ENCODE measurements at regions not wholly inside any gene's neighbourhood (a gene's known extent, or its start where the extent isn't known, plus 50 kb on each side); places are given as distances from the start of the nearest gene placed in this dataset.
"Not testable (repeated sequence)": the region's sequence is repeated elsewhere in the genome, so short reads cannot be mapped to it uniquely, and the experiment has no call there.

DNA sequence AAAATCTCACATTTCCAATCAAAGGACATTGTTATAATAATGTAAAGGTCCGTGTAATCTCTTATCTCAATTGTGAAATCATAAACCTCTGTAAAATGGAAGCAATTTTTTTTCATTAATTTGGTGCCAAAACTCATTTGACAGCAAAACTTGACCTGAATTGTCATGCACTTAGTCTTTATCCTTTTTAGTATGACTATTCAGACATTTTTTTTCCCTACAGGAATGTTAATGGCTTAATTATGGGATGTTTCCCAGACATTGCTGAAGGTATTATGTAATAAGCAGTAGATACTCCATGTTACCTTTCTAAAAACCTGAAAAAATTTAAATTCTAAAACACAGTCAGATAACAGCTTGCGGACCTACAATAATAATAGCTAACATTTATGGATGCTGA lies 228.9 kb downstream of the LHFPL1 start:
- Histone ChIP-seq H3K36me3 (ENCODE audit: control insufficient read depth in 4 of 4, insufficient read depth in 4 of 4, low read length in 4 of 4) (no peaks in the 10 kb centered on the region), H3K4me3 (no peak overlapping the region), H3K27ac (ENCODE audit: low read depth in 1 of 2, low read length in 1 of 2) (no peak overlapping the region), H3K9ac (ENCODE audit: insufficient read depth in 1 of 2, low read length in 2 of 2) (no peak overlapping the region), H3K4me1 (ENCODE audit: control insufficient read depth in 5 of 5, insufficient read depth in 5 of 5, low read length in 5 of 5) (no peaks in the 10 kb centered on the region), H3K27me3 (ENCODE audit: control insufficient read depth in 3 of 3, insufficient read depth in 3 of 3, low read length in 2 of 3) (peaks cover 0 to 17% (median 4%) of the 10 kb centered on the region in 3 donors), H3K9me3 (ENCODE audit: control insufficient read depth in 4 of 4, insufficient read depth in 3 of 4, low read length in 3 of 4) (no peaks in the 10 kb centered on the region)
- ATAC-seq (ENCODE audit: insufficient read depth, low FRiP score) (no peak), DNase-seq (no peak)
- WGBS, 2 donors: 72 to 87% methylated on average over 2 of the region's 2 CpGs
- TF ChIP-seq, protein P1, sequence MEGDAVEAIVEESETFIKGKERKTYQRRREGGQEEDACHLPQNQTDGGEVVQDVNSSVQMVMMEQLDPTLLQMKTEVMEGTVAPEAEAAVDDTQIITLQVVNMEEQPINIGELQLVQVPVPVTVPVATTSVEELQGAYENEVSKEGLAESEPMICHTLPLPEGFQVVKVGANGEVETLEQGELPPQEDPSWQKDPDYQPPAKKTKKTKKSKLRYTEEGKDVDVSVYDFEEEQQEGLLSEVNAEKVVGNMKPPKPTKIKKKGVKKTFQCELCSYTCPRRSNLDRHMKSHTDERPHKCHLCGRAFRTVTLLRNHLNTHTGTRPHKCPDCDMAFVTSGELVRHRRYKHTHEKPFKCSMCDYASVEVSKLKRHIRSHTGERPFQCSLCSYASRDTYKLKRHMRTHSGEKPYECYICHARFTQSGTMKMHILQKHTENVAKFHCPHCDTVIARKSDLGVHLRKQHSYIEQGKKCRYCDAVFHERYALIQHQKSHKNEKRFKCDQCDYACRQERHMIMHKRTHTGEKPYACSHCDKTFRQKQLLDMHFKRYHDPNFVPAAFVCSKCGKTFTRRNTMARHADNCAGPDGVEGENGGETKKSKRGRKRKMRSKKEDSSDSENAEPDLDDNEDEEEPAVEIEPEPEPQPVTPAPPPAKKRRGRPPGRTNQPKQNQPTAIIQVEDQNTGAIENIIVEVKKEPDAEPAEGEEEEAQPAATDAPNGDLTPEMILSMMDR (IDR thresholded peaks at IDR 0.05; ENCODE audit: control extremely low read depth, extremely low read depth): no peak

DNA sequence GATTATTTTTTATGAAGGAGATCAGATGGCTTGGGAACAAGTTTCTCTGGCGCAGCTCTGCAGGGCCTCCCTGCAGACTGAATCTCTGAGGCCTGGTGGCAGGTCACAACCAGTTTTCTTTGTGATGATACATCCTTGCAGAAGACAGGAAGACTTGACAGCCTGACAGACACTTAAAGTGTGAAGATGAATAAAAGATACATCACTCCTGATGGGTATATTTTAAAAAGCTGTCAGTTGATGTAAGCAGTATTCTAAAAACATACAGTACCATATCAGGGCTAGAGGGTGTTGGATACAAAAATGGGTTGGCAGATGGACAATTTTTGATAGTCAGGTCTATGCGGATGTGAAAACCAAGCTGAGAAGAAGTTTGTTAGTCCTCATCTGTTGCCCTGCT lies 239.5 kb downstream of the LHFPL1 start:
- TF ChIP-seq, protein P1 (IDR thresholded peaks at IDR 0.05; ENCODE audit: control extremely low read depth, extremely low read depth): no peak
- 88 to 89% methylated on average over 2 of the region's 2 CpGs for WGBS, 2 donors
- H3K4me3 ChIP-seq: no peak overlapping the region
- H3K9me3 ChIP-seq (ENCODE audit: control insufficient read depth in 4 of 4, insufficient read depth in 3 of 4, low read length in 3 of 4): peaks cover 0 to 3% (median 0%) of the 10 kb centered on the region in 4 donors
- DNase-seq: no peak
- H3K27me3 ChIP-seq (ENCODE audit: control insufficient read depth in 3 of 3, insufficient read depth in 3 of 3, low read length in 2 of 3): peaks cover 0 to 24% (median 0%) of the 10 kb centered on the region in 3 donors
- no peak for ATAC-seq (ENCODE audit: insufficient read depth, low FRiP score)
- no peaks in the 10 kb centered on the region for H3K4me1 ChIP-seq (ENCODE audit: control insufficient read depth in 5 of 5, insufficient read depth in 5 of 5, low read length in 5 of 5)
- H3K36me3 ChIP-seq (ENCODE audit: control insufficient read depth in 4 of 4, insufficient read depth in 4 of 4, low read length in 4 of 4): no peaks in the 10 kb centered on the region
- no peak overlapping the region for H3K27ac ChIP-seq (ENCODE audit: low read depth in 1 of 2, low read length in 1 of 2)
- no peak overlapping the region for H3K9ac ChIP-seq (ENCODE audit: insufficient read depth in 1 of 2, low read length in 2 of 2)

DNA sequence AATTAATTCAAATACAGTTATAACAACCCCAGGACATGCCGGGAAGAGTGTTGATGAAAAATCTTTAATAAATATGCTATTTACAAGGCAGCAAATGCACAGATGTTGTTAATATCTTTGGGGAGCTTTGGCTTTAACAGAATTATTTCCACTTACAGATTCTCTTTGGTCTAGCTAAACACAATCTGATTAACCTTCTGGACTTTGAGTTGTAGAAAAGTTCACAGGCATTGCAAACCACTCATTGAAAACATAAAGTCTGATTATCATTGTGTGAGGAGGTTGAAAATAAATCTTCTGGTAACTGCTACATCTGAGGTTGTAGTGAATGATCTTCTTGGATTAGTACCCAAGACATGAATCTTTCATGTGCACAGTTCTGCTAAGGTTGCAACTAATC lies 255.6 kb downstream of the LHFPL1 start:
- Histone ChIP-seq H3K9ac (ENCODE audit: insufficient read depth in 1 of 2, low read length in 2 of 2) (no peak overlapping the region), H3K4me1 (ENCODE audit: control insufficient read depth in 5 of 5, insufficient read depth in 5 of 5, low read length in 5 of 5) (no peaks in the 10 kb centered on the region), H3K27me3 (ENCODE audit: control insufficient read depth in 3 of 3, insufficient read depth in 3 of 3, low read length in 2 of 3) (peaks cover 0 to 36% (median 4%) of the 10 kb centered on the region in 3 donors), H3K9me3 (ENCODE audit: control insufficient read depth in 4 of 4, insufficient read depth in 3 of 4, low read length in 3 of 4) (no peaks in the 10 kb centered on the region), H3K4me3 (no peak overlapping the region), H3K36me3 (ENCODE audit: control insufficient read depth in 4 of 4, insufficient read depth in 4 of 4, low read length in 4 of 4) (no peaks in the 10 kb centered on the region), H3K27ac (ENCODE audit: low read depth in 1 of 2, low read length in 1 of 2) (no peak overlapping the region)
- ATAC-seq (ENCODE audit: insufficient read depth, low FRiP score) (no peak), DNase-seq (no peak)
- 85 to 92% methylated on average over 1 of the region's 1 CpG for WGBS, 2 donors
- TF ChIP-seq, protein P1 (IDR thresholded peaks at IDR 0.05; ENCODE audit: control extremely low read depth, extremely low read depth): no peak

GRCh38 chrX:112391313-112391712 lies 288.4 kb downstream of the LHFPL1 start:
- WGBS, 2 donors: 54 to 88% methylated on average over 3 of the region's 3 CpGs
- Histone ChIP-seq H3K27me3 (ENCODE audit: control insufficient read depth in 3 of 3, insufficient read depth in 3 of 3, low read length in 2 of 3) (peaks cover 2 to 25% (median 4%) of the 10 kb centered on the region in 3 donors), H3K4me3 (no peak overlapping the region), H3K9ac (ENCODE audit: insufficient read depth in 1 of 2, low read length in 2 of 2) (no peak overlapping the region), H3K36me3 (ENCODE audit: control insufficient read depth in 4 of 4, insufficient read depth in 4 of 4, low read length in 4 of 4) (no peaks in the 10 kb centered on the region), H3K9me3 (ENCODE audit: control insufficient read depth in 4 of 4, insufficient read depth in 3 of 4, low read length in 3 of 4) (no peaks in the 10 kb centered on the region), H3K27ac (ENCODE audit: low read depth in 1 of 2, low read length in 1 of 2) (no peak overlapping the region), H3K4me1 (ENCODE audit: control insufficient read depth in 5 of 5, insufficient read depth in 5 of 5, low read length in 5 of 5) (no peaks in the 10 kb centered on the region)
- ATAC-seq (ENCODE audit: insufficient read depth, low FRiP score) (no peak), DNase-seq (no peak)
- TF ChIP-seq, protein P1 (IDR thresholded peaks at IDR 0.05; ENCODE audit: control extremely low read depth, extremely low read depth): no peak

DNA sequence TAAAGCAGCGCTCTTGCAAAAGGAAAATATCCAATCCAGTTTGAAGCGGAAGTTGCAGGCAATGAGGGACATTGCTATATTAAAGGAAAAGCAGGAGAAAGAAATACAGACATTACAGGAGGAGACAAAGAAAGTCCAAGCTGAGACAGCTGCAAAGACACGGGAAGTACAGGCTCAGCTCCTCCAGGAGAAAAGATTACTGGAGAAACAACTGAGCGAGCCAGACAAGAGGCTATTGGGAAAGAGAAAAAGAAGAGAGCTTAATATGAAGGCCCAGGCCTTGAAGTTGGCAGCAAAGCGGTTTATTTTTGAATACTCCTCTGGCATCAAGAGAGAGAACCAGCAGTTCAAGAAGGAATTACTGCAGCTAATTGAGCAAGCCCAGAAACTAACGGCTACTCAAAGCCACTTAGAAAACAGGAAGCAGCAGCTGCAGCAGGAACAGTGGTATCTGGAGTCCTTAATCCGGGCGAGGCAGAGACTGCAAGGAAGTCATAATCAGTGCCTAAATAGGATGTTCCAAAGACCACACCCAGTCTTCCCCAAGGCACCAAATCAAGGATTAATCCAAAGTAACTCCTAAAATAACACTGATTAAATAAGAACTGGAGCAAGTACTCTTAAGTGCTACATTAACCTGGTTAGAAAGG lies 298.0 kb downstream of the LHFPL1 start:
- H3K36me3 ChIP-seq (ENCODE audit: control insufficient read depth in 4 of 4, insufficient read depth in 4 of 4, low read length in 4 of 4); H3K4me1 ChIP-seq (ENCODE audit: control insufficient read depth in 5 of 5, insufficient read depth in 5 of 5, low read length in 5 of 5); H3K4me3 ChIP-seq; H3K9ac ChIP-seq (ENCODE audit: insufficient read depth in 1 of 2, low read length in 2 of 2); H3K27ac ChIP-seq (ENCODE audit: low read depth in 1 of 2, low read length in 1 of 2); H3K9me3 ChIP-seq (ENCODE audit: control insufficient read depth in 4 of 4, insufficient read depth in 3 of 4, low read length in 3 of 4); ATAC-seq (ENCODE audit: insufficient read depth, low FRiP score); DNase-seq: not testable (repeated sequence)
- 25 to 42% methylated on average over 8 of the region's 8 CpGs for WGBS, 2 donors
- H3K27me3 ChIP-seq (ENCODE audit: control insufficient read depth in 3 of 3, insufficient read depth in 3 of 3, low read length in 2 of 3): peaks cover 0 to 26% (median 3%) of the 10 kb centered on the region in 3 donors
